K562 (cell line): ENCODE measurements at regions not wholly inside any gene's neighbourhood (a gene's known extent, or its start where the extent isn't known, plus 50 kb on each side); places are given as distances from the start of the nearest gene placed in this dataset.

Experiments used
- ELF1 ChIP-seq: fragments of 200-800 bp; sonication (Bioruptor generic); IDR thresholded peaks from 2 replicates; pipeline ENCODE4 v1.6.1; 2016; ENCODE audit warnings: missing genetic modification characterization, missing compliant biosample characterization
- FOSL1 ChIP-seq: fragments of 200-800 bp; sonication (Bioruptor generic); conservative IDR thresholded peaks from 2 replicates; pipeline ENCODE4 v1.6.1; 2016; ENCODE audit warnings: missing genetic modification characterization, missing compliant biosample characterization
- KAT2B ChIP-seq: IDR thresholded peaks from one replicate; pipeline ENCODE4 v1.6.1; 2012; ENCODE audit warnings: low read depth, mild to moderate bottlenecking, control low read depth, inconsistent platforms, low read length, moderate library complexity
- NR2C2 ChIP-seq, 2 experiments: fragments of 200-800 bp in 1 of 2; sonication (Bioruptor generic) in 1 of 2; sonication (generic) in 1 of 2; formaldehyde crosslinking in 1 of 2; IDR thresholded peaks; 2 replicates each; pipeline versions ENCODE4 v1.6.1 to v1.8.0; 2016 to 2022; ENCODE audit warnings: mild to moderate bottlenecking in 1 of 2, missing compliant biosample characterization in 1 of 2, missing genetic modification characterization in 1 of 2, missing genetic modification reagents in 1 of 2
- PYGO2 ChIP-seq: fragments of 450-650 bp; IDR thresholded peaks from 2 replicates; pipeline ENCODE4 v1.6.1; 2016; ENCODE audit warnings: mild to moderate bottlenecking, missing genetic modification characterization, moderate library complexity, missing compliant biosample characterization
- ZFP1 ChIP-seq: fragments of 450-650 bp; formaldehyde crosslinking; IDR thresholded peaks from 2 replicates; pipeline ENCODE4 v1.4.0; 2020; ENCODE audit warnings: mild to moderate bottlenecking, mixed read lengths
- TF ChIP-seq, protein P1 (sequence below): fragments of 250-450 bp; sonication (Bioruptor Pico); IDR thresholded peaks from 2 replicates; pipeline ENCODE4 v1.5.0; 2021; ENCODE audit warnings: mild to moderate bottlenecking, borderline replicate concordance
- TF ChIP-seq, protein P2 (sequence below): IDR thresholded peaks from 2 replicates; pipeline ENCODE4 v1.6.1; 2014; ENCODE audit warnings: antibody characterized with exemption

DNA sequence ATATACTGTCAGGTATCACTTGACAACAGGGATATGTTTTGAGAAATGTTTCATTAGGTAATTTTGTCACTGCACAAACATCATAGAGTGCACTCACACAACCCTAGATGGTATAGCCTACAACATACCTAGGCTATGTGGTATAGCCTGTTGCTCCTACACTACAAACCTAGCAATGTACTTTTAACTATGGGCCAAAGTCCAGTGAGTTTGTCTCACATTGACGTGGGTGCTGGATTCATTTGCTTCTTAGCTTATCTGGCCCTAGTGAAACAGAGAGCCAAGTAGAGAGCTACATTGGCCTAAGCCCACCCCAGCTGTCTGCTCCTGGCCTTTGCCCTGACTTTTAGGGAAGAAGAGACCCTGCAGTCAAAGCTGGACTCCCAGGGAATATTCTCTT, 180.7 kb upstream of the EGFLAM start (continued):
- TF ChIP-seq, protein P1, sequence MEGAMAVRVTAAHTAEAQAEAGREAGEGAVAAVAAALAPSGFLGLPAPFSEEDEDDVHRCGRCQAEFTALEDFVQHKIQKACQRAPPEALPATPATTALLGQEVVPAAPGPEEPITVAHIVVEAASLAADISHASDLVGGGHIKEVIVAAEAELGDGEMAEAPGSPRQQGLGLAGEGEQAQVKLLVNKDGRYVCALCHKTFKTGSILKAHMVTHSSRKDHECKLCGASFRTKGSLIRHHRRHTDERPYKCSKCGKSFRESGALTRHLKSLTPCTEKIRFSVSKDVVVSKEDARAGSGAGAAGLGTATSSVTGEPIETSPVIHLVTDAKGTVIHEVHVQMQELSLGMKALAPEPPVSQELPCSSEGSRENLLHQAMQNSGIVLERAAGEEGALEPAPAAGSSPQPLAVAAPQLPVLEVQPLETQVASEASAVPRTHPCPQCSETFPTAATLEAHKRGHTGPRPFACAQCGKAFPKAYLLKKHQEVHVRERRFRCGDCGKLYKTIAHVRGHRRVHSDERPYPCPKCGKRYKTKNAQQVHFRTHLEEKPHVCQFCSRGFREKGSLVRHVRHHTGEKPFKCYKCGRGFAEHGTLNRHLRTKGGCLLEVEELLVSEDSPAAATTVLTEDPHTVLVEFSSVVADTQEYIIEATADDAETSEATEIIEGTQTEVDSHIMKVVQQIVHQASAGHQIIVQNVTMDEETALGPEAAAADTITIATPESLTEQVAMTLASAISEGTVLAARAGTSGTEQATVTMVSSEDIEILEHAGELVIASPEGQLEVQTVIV (CRISPR knock-in tag), result no peak
- TF ChIP-seq KAT2B (no peak), PYGO2 (tag) (no peak), FOSL1 (tag) (no peak), NR2C2 (CRISPR knock-in tag; IDR thresholded peaks at IDR 0.05) (no peak), NR2C2 (tag; IDR thresholded peaks at IDR 0.05) (no peak), ELF1 (tag) (no peak), ZFP1 (CRISPR knock-in tag) (no peak)
- TF ChIP-seq, protein P2, sequence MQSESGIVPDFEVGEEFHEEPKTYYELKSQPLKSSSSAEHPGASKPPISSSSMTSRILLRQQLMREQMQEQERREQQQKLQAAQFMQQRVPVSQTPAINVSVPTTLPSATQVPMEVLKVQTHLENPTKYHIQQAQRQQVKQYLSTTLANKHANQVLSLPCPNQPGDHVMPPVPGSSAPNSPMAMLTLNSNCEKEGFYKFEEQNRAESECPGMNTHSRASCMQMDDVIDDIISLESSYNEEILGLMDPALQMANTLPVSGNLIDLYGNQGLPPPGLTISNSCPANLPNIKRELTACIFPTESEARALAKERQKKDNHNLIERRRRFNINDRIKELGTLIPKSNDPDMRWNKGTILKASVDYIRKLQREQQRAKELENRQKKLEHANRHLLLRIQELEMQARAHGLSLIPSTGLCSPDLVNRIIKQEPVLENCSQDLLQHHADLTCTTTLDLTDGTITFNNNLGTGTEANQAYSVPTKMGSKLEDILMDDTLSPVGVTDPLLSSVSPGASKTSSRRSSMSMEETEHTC, result no peak
